Endothelial cell of umbilical vein (primary cell): ENCODE measurements at regions not wholly inside any gene's neighbourhood (a gene's known extent, or its start where the extent isn't known, plus 50 kb on each side); places are given as distances from the start of the nearest gene placed in this dataset.

Experiments used
- BruUV-seq: library from RNA; stranded (reverse); fragments of 400-500 nt; replicated peaks from 2 replicates; lab custom pipeline; 2021; lab: Mats Ljungman, UMichigan
- CTCF ChIA-PET: fragments of 300-600, 350-600 bp; sonication (Branson Sonifier 250); formaldehyde crosslinking; loops from one replicate; lab custom pipeline; 2021; ENCODE audit warnings: antibody characterized with exemption, inconsistent platforms; lab: Charles Lee
- POLR2A ChIA-PET: fragments of 300-600, 350-600 bp; sonication (Branson Sonifier 250); formaldehyde crosslinking; loops from one replicate; lab custom pipeline; 2021; ENCODE audit warnings: antibody characterized with exemption, inconsistent platforms; lab: Charles Lee
- DNase-seq: peaks from one replicate; pipeline ENCODE4 v3.0.0-alpha.2; 2011; ENCODE audit warnings: low read depth, low spot score
- FAIRE-seq: peaks from 2 replicates; lab custom pipeline; 2011; peaks lifted over from hg19 to GRCh38; lab: Jason Lieb, UNC
- H2AFZ ChIP-seq: 2 replicates; pipeline ENCODE4 v1.6.0; 2012; ENCODE audit warnings: low read depth, low read length, control low read depth, inconsistent platforms
- H3K27ac ChIP-seq: 2 replicates; pipeline ENCODE4 v1.5.1; 2011; ENCODE audit warnings: low read depth, mild to moderate bottlenecking, control low read depth, low read length, moderate library complexity; ENCODE audit not compliant: insufficient read depth
- H3K27me3 ChIP-seq, 2 experiments: 2 replicates each; pipeline versions ENCODE4 v1.6.0 to v1.6.1; 2011; ENCODE audit warnings: low read length in 2 of 2, mixed read lengths in 1 of 2; ENCODE audit not compliant: control insufficient read depth in 2 of 2, insufficient read depth in 2 of 2
- H3K36me3 ChIP-seq, 2 experiments: 2 replicates in 1 of 2; 3 replicates in 1 of 2; pipeline ENCODE4 v1.5.1; 2011; ENCODE audit warnings: low read length in 2 of 2, mild to moderate bottlenecking in 1 of 2, moderate library complexity in 1 of 2; ENCODE audit not compliant: control insufficient read depth in 2 of 2, insufficient read depth in 2 of 2; ENCODE audit errors: extremely low read depth in 1 of 2
- H3K4me1 ChIP-seq: 3 replicates; pipeline ENCODE4 v1.5.1; 2011; ENCODE audit warnings: mild to moderate bottlenecking, low read length; ENCODE audit not compliant: control insufficient read depth, insufficient read depth; ENCODE audit errors: extremely low read depth
- H3K4me2 ChIP-seq: 2 replicates; pipeline ENCODE4 v1.6.1; 2011; ENCODE audit warnings: low read length, control low read depth, mixed read lengths; ENCODE audit not compliant: insufficient read depth
- H3K4me3 ChIP-seq, 3 experiments: fragments of 200-600 bp in 1 of 3; sonication (generic), shearing (Covaris generic) in 1 of 3; replicated peaks in 1 of 3; 2 replicates each; pipeline ENCODE4 v1.5.1; 2011 to 2016; ENCODE audit warnings: control low read depth in 3 of 3, low read length in 3 of 3, mild to moderate bottlenecking in 2 of 3, inconsistent platforms in 1 of 3, low read depth in 1 of 3, moderate library complexity in 1 of 3; ENCODE audit not compliant: insufficient read depth in 1 of 3
- H3K79me2 ChIP-seq: 2 replicates; pipeline ENCODE4 v1.6.0; 2012; ENCODE audit warnings: low read length, inconsistent platforms; ENCODE audit not compliant: control insufficient read depth, insufficient read depth
- H3K9ac ChIP-seq: replicated peaks from 2 replicates; pipeline ENCODE3; 2011; ENCODE audit warnings: low read length, control low read depth; ENCODE audit not compliant: insufficient read depth; ENCODE audit errors: extremely low read depth
- H3K9me1 ChIP-seq: replicated peaks from 3 replicates; pipeline ENCODE4 v1.6.0; 2011; ENCODE audit warnings: mild to moderate bottlenecking, low read length; ENCODE audit not compliant: control insufficient read depth, insufficient read depth; ENCODE audit errors: extremely low read depth
- H3K9me3 ChIP-seq: replicated peaks from 2 replicates; pipeline ENCODE4 v1.5.1; 2012; ENCODE audit warnings: low read length, inconsistent platforms; ENCODE audit not compliant: control insufficient read depth, insufficient read depth
- H4K20me1 ChIP-seq: replicated peaks from 2 replicates; pipeline ENCODE3; 2011; ENCODE audit warnings: mild to moderate bottlenecking, low read length; ENCODE audit not compliant: control insufficient read depth, insufficient read depth; ENCODE audit errors: extremely low read depth
- CTCF ChIP-seq, 2 donors: IDR thresholded peaks; 1 replicate in 1 of 2; 2 replicates in 1 of 2; pipeline ENCODE4 v1.5.1; 2011; ENCODE audit warnings: low read length in 2 of 2, mild to moderate bottlenecking in 2 of 2, moderate library complexity in 2 of 2, control low read depth in 1 of 2, inconsistent platforms in 1 of 2, low read depth in 1 of 2; ENCODE audit not compliant: insufficient read depth in 1 of 2; ENCODE audit errors: extremely low read depth in 1 of 2
- EZH2 ChIP-seq: IDR thresholded peaks from 2 replicates; pipeline ENCODE4 v1.6.1; 2012; ENCODE audit warnings: borderline replicate concordance, low read depth, mild to moderate bottlenecking, moderate library complexity, low read length, inconsistent platforms; ENCODE audit not compliant: severe bottlenecking
- FOS ChIP-seq: IDR thresholded peaks from 2 replicates; pipeline ENCODE4 v1.6.1; 2011; ENCODE audit warnings: mild to moderate bottlenecking, low read length, moderate library complexity, borderline replicate concordance; ENCODE audit not compliant: insufficient read depth
- GATA2 ChIP-seq: IDR thresholded peaks from 2 replicates; pipeline ENCODE4 v1.7.0; 2011; ENCODE audit warnings: low read depth, mild to moderate bottlenecking, moderate library complexity, mixed read lengths, low read length; ENCODE audit not compliant: insufficient read length, insufficient read depth
- JUN ChIP-seq: IDR thresholded peaks from 2 replicates; pipeline ENCODE4 v1.6.1; 2011; ENCODE audit warnings: borderline replicate concordance, low read depth; ENCODE audit not compliant: insufficient read length, insufficient read depth
- MAX ChIP-seq: IDR thresholded peaks from 2 replicates; pipeline ENCODE4 v1.6.1; 2011; ENCODE audit not compliant: insufficient read depth, insufficient read length
- MYC ChIP-seq: IDR thresholded peaks from one replicate; pipeline ENCODE4 v1.6.1; 2011; ENCODE audit warnings: mild to moderate bottlenecking, low read depth, low read length
- POLR2A ChIP-seq: IDR thresholded peaks from 2 replicates; pipeline ENCODE4 v1.6.1; 2012; ENCODE audit warnings: low read depth, mild to moderate bottlenecking, control low read depth, low read length
- POLR2AphosphoS5 ChIP-seq: IDR thresholded peaks from 2 replicates; pipeline ENCODE4 v1.6.1; 2012; ENCODE audit warnings: low read depth, mild to moderate bottlenecking, control low read depth, low read length, moderate library complexity; ENCODE audit not compliant: insufficient read depth
- dilution Hi-C: fragments of 300-500 bp; cut with MboI; formaldehyde crosslinking; loops from one replicate; pipeline ENCODE4 v1.15.0; 2019; ENCODE audit warnings: low sequenced_read_pairs; ENCODE audit not compliant: extremely low pct_ligation_motif_present
- intact Hi-C: fragments of 100-400 bp; cut with micrococcal nuclease; formaldehyde crosslinking; loops from one replicate; pipeline ENCODE4 v1.10.0; 2022

GRCh38 chr6:50899306-50899870 is 80.7 kb downstream of the TFAP2B start:
- no peaks in the 10 kb centered on the region for H3K79me2 ChIP-seq
- peaks cover 2% of the 10 kb centered on the region for H3K9me3 ChIP-seq
- no peak overlapping the region for H3K4me3 ChIP-seq
- H3K4me2 ChIP-seq: no peak overlapping the region
- no TSS peak for BruUV-seq
- no peak for DNase-seq
- no peak overlapping the region for H2AFZ ChIP-seq
- no peaks in the 10 kb centered on the region for H3K27me3 ChIP-seq
- H3K9ac ChIP-seq: no peak overlapping the region
- no peaks in the 10 kb centered on the region for H3K9me1 ChIP-seq
- no peaks in the 10 kb centered on the region for H3K4me1 ChIP-seq
- no peak overlapping the region for H3K27ac ChIP-seq
- CTCF ChIA-PET: no interaction called here
- no peak for FAIRE-seq
- dilution Hi-C loops (no loop called here), intact Hi-C loops (no loop called here)
- TF ChIP-seq FOS (no peak), POLR2A (no peak), MAX (no peak), JUN (no peak), GATA2 (no peak), CTCF (IDR thresholded peaks at IDR 0.05; ENCODE audit: extremely low read depth in 1 of 2, insufficient read depth in 1 of 2, low read depth in 1 of 2, low read length in 2 of 2) (no peak), MYC (no peak), EZH2 (no peak), POLR2AphosphoS5 (no peak)
- POLR2A ChIA-PET: no interaction called here
- no peaks in the 10 kb centered on the region for H4K20me1 ChIP-seq
- H3K36me3 ChIP-seq: no peaks in the 10 kb centered on the region
